ENCODE measurements at regions not wholly inside any gene's neighbourhood (a gene's known extent, or its start where the extent isn't known, plus 50 kb on each side); places are given as distances from the start of the nearest gene placed in this dataset.

DNA sequence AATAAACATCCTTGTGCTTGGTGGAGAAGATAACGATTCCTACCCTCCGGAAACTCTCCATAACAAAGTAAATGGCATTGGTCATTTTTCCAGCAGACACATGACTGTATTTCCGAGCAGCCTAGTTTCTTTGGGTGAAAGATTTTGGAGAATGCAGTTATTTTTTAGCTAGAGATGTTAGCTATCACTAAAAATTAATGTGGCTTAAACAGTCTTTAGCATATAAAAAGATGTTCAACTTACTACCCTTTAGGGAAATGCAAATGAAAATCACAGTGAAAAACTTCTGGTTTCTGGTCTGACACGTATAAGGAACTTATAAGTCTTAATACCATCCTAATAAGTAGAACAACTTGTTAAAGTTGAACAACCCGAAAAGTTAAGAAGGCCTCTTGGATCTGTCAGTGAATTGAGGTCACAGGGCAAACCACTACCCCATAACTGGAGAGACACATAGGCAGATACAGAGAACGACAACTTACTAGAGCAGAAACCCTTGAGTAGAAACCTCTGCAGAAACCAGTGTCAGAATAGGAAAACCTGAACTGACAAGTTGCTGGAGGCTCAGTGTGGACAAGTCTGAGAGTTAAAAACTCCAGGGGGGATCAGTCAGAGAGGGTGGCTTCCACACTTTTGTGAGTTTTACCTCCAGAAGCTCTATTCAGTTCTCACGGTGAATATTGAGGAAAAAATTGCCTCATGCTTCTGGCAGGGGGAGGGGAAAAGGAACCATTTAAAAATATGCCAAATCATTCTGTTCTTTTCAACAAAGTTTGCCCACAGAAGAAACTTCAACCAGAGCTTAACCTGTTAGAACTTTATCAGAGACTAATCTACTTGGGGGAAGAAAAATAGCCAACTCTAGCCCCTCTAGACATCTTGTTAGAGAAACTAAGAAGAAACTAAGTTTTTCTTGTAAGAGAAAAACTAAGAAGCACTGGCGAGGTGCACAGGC is 325.2 kb upstream of the RPS23 start:
- TF ChIP-seq, protein P1, sequence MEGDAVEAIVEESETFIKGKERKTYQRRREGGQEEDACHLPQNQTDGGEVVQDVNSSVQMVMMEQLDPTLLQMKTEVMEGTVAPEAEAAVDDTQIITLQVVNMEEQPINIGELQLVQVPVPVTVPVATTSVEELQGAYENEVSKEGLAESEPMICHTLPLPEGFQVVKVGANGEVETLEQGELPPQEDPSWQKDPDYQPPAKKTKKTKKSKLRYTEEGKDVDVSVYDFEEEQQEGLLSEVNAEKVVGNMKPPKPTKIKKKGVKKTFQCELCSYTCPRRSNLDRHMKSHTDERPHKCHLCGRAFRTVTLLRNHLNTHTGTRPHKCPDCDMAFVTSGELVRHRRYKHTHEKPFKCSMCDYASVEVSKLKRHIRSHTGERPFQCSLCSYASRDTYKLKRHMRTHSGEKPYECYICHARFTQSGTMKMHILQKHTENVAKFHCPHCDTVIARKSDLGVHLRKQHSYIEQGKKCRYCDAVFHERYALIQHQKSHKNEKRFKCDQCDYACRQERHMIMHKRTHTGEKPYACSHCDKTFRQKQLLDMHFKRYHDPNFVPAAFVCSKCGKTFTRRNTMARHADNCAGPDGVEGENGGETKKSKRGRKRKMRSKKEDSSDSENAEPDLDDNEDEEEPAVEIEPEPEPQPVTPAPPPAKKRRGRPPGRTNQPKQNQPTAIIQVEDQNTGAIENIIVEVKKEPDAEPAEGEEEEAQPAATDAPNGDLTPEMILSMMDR (IDR thresholded peaks at IDR 0.05) = no peak
- TF ChIP-seq EZH2 (IDR thresholded peaks at IDR 0.05) = no peak
